SK-N-SH (cell line): ENCODE measurements at regions not wholly inside any gene's neighbourhood (a gene's known extent, or its start where the extent isn't known, plus 50 kb on each side); places are given as distances from the start of the nearest gene placed in this dataset.

Experiments
- CTCF ChIA-PET: fragments of 300-600, 350-600 bp; formaldehyde crosslinking; extraction: SDS; loops from one replicate; lab custom pipeline; 2021; lab: Yijun Ruan, JAX
- POLR2A ChIA-PET: fragments of 350-600 bp; sonication (Branson Sonifier 250); formaldehyde crosslinking; extraction: SDS; loops from one replicate; lab custom pipeline; 2020; ENCODE audit warnings: antibody characterized with exemption, inconsistent platforms; lab: Yijun Ruan, JAX
- DNase-seq: peaks from one replicate; pipeline ENCODE4 v3.0.0; 2012
- H2AFZ ChIP-seq: fragments of 200-600 bp; sonication (generic); 2 replicates; pipeline ENCODE4 v1.8.1; 2016; ENCODE audit warnings: antibody characterized with exemption, mild to moderate bottlenecking, low read depth
- H3F3A ChIP-seq: fragments of 200-600 bp; sonication (generic); replicated peaks from 2 replicates; pipeline ENCODE3; 2016; ENCODE audit warnings: antibody characterized with exemption, mild to moderate bottlenecking; ENCODE audit not compliant: insufficient read depth
- H3K27ac ChIP-seq, 2 experiments: fragments of 200-500 bp in 1 of 2; fragments of 200-600 bp in 1 of 2; sonication (Bioruptor generic) in 1 of 2; sonication (generic), shearing (Covaris generic) in 1 of 2; 2 replicates each; pipeline versions ENCODE4 v1.5.1 to v1.6.1; 2014 to 2016; ENCODE audit warnings: low read depth in 2 of 2, inconsistent platforms in 1 of 2, low read length in 1 of 2, mild to moderate bottlenecking in 1 of 2, mixed read lengths in 1 of 2
- H3K27me3 ChIP-seq: fragments of 200-600 bp; sonication (generic), shearing (Covaris generic); 2 replicates; pipeline ENCODE4 v1.6.1; 2016; ENCODE audit warnings: mixed run types; ENCODE audit not compliant: insufficient read depth
- H3K36me3 ChIP-seq, 2 experiments: fragments of 200-500 bp in 1 of 2; fragments of 200-600 bp in 1 of 2; sonication (Bioruptor generic) in 1 of 2; sonication (generic) in 1 of 2; replicated peaks in 1 of 2; 2 replicates each; pipeline versions ENCODE3 to v1.5.1; 2014 to 2016; ENCODE audit warnings: low read length in 1 of 2, mild to moderate bottlenecking in 1 of 2; ENCODE audit not compliant: insufficient read depth in 2 of 2, control insufficient read depth in 1 of 2
- H3K4me1 ChIP-seq, 2 experiments: fragments of 200-500 bp in 1 of 2; fragments of 200-600 bp in 1 of 2; sonication (Bioruptor generic) in 1 of 2; sonication (generic), shearing (Covaris generic) in 1 of 2; 2 replicates each; pipeline versions ENCODE4 v1.5.1 to v1.6.1; 2014 to 2016; ENCODE audit warnings: low read depth in 1 of 2, low read length in 1 of 2, mixed run types in 1 of 2; ENCODE audit not compliant: insufficient read depth in 2 of 2, control insufficient read depth in 1 of 2
- H3K4me2 ChIP-seq: fragments of 200-600 bp; sonication (generic), shearing (Covaris generic); 2 replicates; pipeline ENCODE4 v1.6.1; 2017; ENCODE audit warnings: mixed run types
- H3K4me3 ChIP-seq, 2 experiments: fragments of 200-500 bp in 1 of 2; fragments of 200-600 bp in 1 of 2; sonication (Bioruptor generic) in 1 of 2; sonication (generic), shearing (Covaris generic) in 1 of 2; 2 replicates each; pipeline versions ENCODE4 v1.5.1 to v1.8.1; 2014 to 2016; ENCODE audit warnings: low read depth in 2 of 2, inconsistent platforms in 1 of 2, low read length in 1 of 2, mild to moderate bottlenecking in 1 of 2, mixed read lengths in 1 of 2, moderate library complexity in 1 of 2
- H3K79me2 ChIP-seq: fragments of 200-600 bp; sonication (generic); 2 replicates; pipeline ENCODE4 v1.8.1; 2017; ENCODE audit warnings: mild to moderate bottlenecking; ENCODE audit not compliant: insufficient read depth
- H3K9ac ChIP-seq: fragments of 200-600 bp; sonication (generic); 2 replicates; pipeline ENCODE4 v1.6.1; 2017; ENCODE audit warnings: mixed run types
- H3K9me2 ChIP-seq: fragments of 200-600 bp; sonication (generic); 2 replicates; pipeline ENCODE4 v1.6.1; 2017; ENCODE audit warnings: mixed run types
- H3K9me3 ChIP-seq: fragments of 200-600 bp; sonication (generic); 2 replicates; pipeline ENCODE4 v1.6.1; 2017; ENCODE audit warnings: mixed run types, mild to moderate bottlenecking, moderate library complexity
- H4K20me1 ChIP-seq: fragments of 200-600 bp; sonication (generic); 2 replicates; pipeline ENCODE4 v1.6.1; 2017; ENCODE audit warnings: mild to moderate bottlenecking, mixed run types; ENCODE audit not compliant: insufficient read depth
- CTCF ChIP-seq: fragments of 200-600 bp; sonication (generic); IDR thresholded peaks from 2 replicates; pipeline ENCODE4 v1.6.1; 2017; ENCODE audit warnings: antibody characterized with exemption, mild to moderate bottlenecking, moderate library complexity
- ELF1 ChIP-seq: IDR thresholded peaks from 2 replicates; pipeline ENCODE4 v1.4.0; 2012
- EP300 ChIP-seq, 2 experiments: IDR thresholded peaks; 2 replicates each; pipeline versions ENCODE4 v1.4.0 to v1.6.1; 2012; ENCODE audit warnings: borderline replicate concordance in 1 of 2, low read depth in 1 of 2, low read length in 1 of 2
- IRF3 ChIP-seq: fragments of 150-350 bp; IDR thresholded peaks from 2 replicates; pipeline ENCODE4 v1.6.1; 2016; ENCODE audit warnings: mild to moderate bottlenecking, low read depth, low read length
- JUND ChIP-seq: IDR thresholded peaks from 2 replicates; pipeline ENCODE4 v1.4.0; 2012
- MAX ChIP-seq: IDR thresholded peaks from 2 replicates; pipeline ENCODE4 v1.4.0; 2012; ENCODE audit warnings: low read depth
- POLR2AphosphoS5 ChIP-seq: IDR thresholded peaks from 2 replicates; pipeline ENCODE4 v1.6.1; 2012; ENCODE audit warnings: low read depth, low read length
- REST ChIP-seq: IDR thresholded peaks from 2 replicates; pipeline ENCODE4 v1.6.1; 2012; ENCODE audit warnings: mild to moderate bottlenecking, low read depth, low read length, moderate library complexity
- SIN3A ChIP-seq: IDR thresholded peaks from 2 replicates; pipeline ENCODE4 v1.6.1; 2012; ENCODE audit warnings: low read depth, mild to moderate bottlenecking, low read length, moderate library complexity, borderline replicate concordance
- TCF12 ChIP-seq: IDR thresholded peaks from 2 replicates; pipeline ENCODE4 v1.4.0; 2012
- USF1 ChIP-seq: IDR thresholded peaks from 2 replicates; pipeline ENCODE4 v1.4.0; 2012; ENCODE audit warnings: low read depth, borderline replicate concordance
- ZBTB33 ChIP-seq: IDR thresholded peaks from 2 replicates; pipeline ENCODE4 v1.4.0; 2012; ENCODE audit warnings: low read depth, borderline replicate concordance
- WGBS: methylation state at CpG from one replicate; pipeline ENCODE4 v1.1.6; 2017; ENCODE audit warnings: low lambda C conversion rate; 5-methylcytosine and 5-hydroxymethylcytosine counted together

GRCh38 chr13:89169951-89170350 is 1498.8 kb downstream of the SLITRK5 start:
- Histone ChIP-seq H3K27ac (no peak overlapping the region), H3K27me3 (no peaks in the 10 kb centered on the region), H3K4me2 (no peak overlapping the region), H3K9me3 (no peaks in the 10 kb centered on the region), H3K4me3 (no peak overlapping the region), H3F3A (no peaks in the 10 kb centered on the region), H2AFZ (no peak overlapping the region), H3K79me2 (no peaks in the 10 kb centered on the region), H3K36me3 (no peaks in the 10 kb centered on the region), H3K4me1 (no peaks in the 10 kb centered on the region), H3K9me2 (no peaks in the 10 kb centered on the region), H4K20me1 (no peaks in the 10 kb centered on the region), H3K9ac (no peak overlapping the region)
- no peak for TF ChIP-seq USF1
- no peak for TF ChIP-seq ELF1
- POLR2A ChIA-PET = no interaction called here
- 27% methylated on average over 1 of the region's 1 CpG for WGBS
- CTCF ChIA-PET = no interaction called here
- no peak for DNase-seq

GRCh38 chr13:89181041-89181440 is 1509.9 kb downstream of the SLITRK5 start:
- ChIA-PET CTCF (interaction anchor here (1.7 kb wide), 1 partner anchor 11 kb away, joined by 3 read pairs; no protein-coding TSS in a partner anchor), POLR2A (no interaction called here)
- Histone ChIP-seq H3K4me2 (no peak overlapping the region), H3K79me2 (no peaks in the 10 kb centered on the region), H4K20me1 (no peaks in the 10 kb centered on the region), H3K4me3 (no peak overlapping the region), H3K27me3 (no peaks in the 10 kb centered on the region), H3K9ac (no peak overlapping the region), H2AFZ (no peak overlapping the region), H3K9me3 (no peaks in the 10 kb centered on the region), H3F3A (no peaks in the 10 kb centered on the region), H3K27ac (no peak overlapping the region), H3K36me3 (no peaks in the 10 kb centered on the region), H3K4me1 (no peaks in the 10 kb centered on the region), H3K9me2 (no peaks in the 10 kb centered on the region)
- no peak for DNase-seq
- TF ChIP-seq JUND = no peak
- no peak for TF ChIP-seq POLR2AphosphoS5
- no peak for TF ChIP-seq TCF12
- TF ChIP-seq CTCF = no peak
- TF ChIP-seq EP300 (IDR thresholded peaks at IDR 0.05; ENCODE audit: borderline replicate concordance in 1 of 2, low read depth in 1 of 2, low read length in 1 of 2) = no peak
- no peak for TF ChIP-seq SIN3A
- no peak for TF ChIP-seq ZBTB33
- TF ChIP-seq MAX = no peak
- TF ChIP-seq REST = no peak
- no peak for TF ChIP-seq IRF3
